ENCODE measurements at regions not wholly inside any gene's neighbourhood (a gene's known extent, or its start where the extent isn't known, plus 50 kb on each side); places are given as distances from the start of the nearest gene placed in this dataset.

GRCh38 chr10:20976891-20977290 is 79.8 kb upstream of the NEBL start:
- no peak overlapping the region for H3K27ac Mint-ChIP-seq (ENCODE audit: unreplicated experiment)
- H3K4me3 Mint-ChIP-seq (ENCODE audit: unreplicated experiment): no peak overlapping the region
- H3K36me3 Mint-ChIP-seq (ENCODE audit: low read depth): no peaks in the 10 kb centered on the region
- peaks cover 5% of the 10 kb centered on the region for H3K27me3 Mint-ChIP-seq (ENCODE audit: low read depth)
- no peak for TF ChIP-seq CTCF (IDR thresholded peaks at IDR 0.05)
- H3K4me1 Mint-ChIP-seq (ENCODE audit: low read depth): no peaks in the 10 kb centered on the region
- peaks cover 3% of the 10 kb centered on the region for H3K9me3 Mint-ChIP-seq (ENCODE audit: low read depth)
- no peak for DNase-seq (ENCODE audit: low spot score)

GRCh38 chr10:20976390-20976789 is 79.3 kb upstream of the NEBL start:
- Mint-ChIP-seq H3K4me1 (ENCODE audit: low read depth) (no peaks in the 10 kb centered on the region), H3K36me3 (ENCODE audit: low read depth) (no peaks in the 10 kb centered on the region), H3K4me3 (ENCODE audit: unreplicated experiment) (no peak overlapping the region), H3K9me3 (ENCODE audit: low read depth) (peaks cover 3% of the 10 kb centered on the region), H3K27me3 (ENCODE audit: low read depth) (peaks cover 5% of the 10 kb centered on the region), H3K27ac (ENCODE audit: unreplicated experiment) (no peak overlapping the region)
- no peak for TF ChIP-seq CTCF (IDR thresholded peaks at IDR 0.05)
- DNase-seq (ENCODE audit: low spot score): no peak

- Mint-ChIP-seq H3K36me3 (ENCODE audit: low read depth) (no peaks in the 10 kb centered on the region), H3K9me3 (ENCODE audit: low read depth) (peaks cover 3% of the 10 kb centered on the region), H3K27me3 (ENCODE audit: low read depth) (peaks cover 5% of the 10 kb centered on the region), H3K4me3 (ENCODE audit: unreplicated experiment) (no peak overlapping the region), H3K4me1 (ENCODE audit: low read depth) (no peaks in the 10 kb centered on the region), H3K27ac (ENCODE audit: unreplicated experiment) (no peak overlapping the region)
- DNase-seq (ENCODE audit: low spot score): no peak
- TF ChIP-seq CTCF (IDR thresholded peaks at IDR 0.05): no peak
Measured at GRCh38 chr10:20975236-20975635, 78.1 kb upstream of the NEBL start.

- no peaks in the 10 kb centered on the region for H3K36me3 Mint-ChIP-seq (ENCODE audit: low read depth)
Measured at GRCh38 chr10:20972925-20973324, 75.8 kb upstream of the NEBL start.

GRCh38 chr10:20971901-20972300 is 74.8 kb upstream of the NEBL start:
- TF ChIP-seq CTCF (IDR thresholded peaks at IDR 0.05): no peak
- Mint-ChIP-seq H3K4me3 (ENCODE audit: unreplicated experiment) (no peak overlapping the region), H3K9me3 (ENCODE audit: low read depth) (peaks cover 3% of the 10 kb centered on the region), H3K27ac (ENCODE audit: unreplicated experiment) (no peak overlapping the region), H3K36me3 (ENCODE audit: low read depth) (no peaks in the 10 kb centered on the region), H3K4me1 (ENCODE audit: low read depth) (no peaks in the 10 kb centered on the region), H3K27me3 (ENCODE audit: low read depth) (no peaks in the 10 kb centered on the region)
- DNase-seq (ENCODE audit: low spot score): no peak

More at GRCh38 chr10:20972925-20973324, 75.8 kb upstream of the NEBL start:
- Mint-ChIP-seq H3K9me3 (ENCODE audit: low read depth) (peaks cover 3% of the 10 kb centered on the region), H3K27ac (ENCODE audit: unreplicated experiment) (no peak overlapping the region), H3K27me3 (ENCODE audit: low read depth) (peaks cover under 1% of the 10 kb centered on the region), H3K4me1 (ENCODE audit: low read depth) (no peaks in the 10 kb centered on the region), H3K4me3 (ENCODE audit: unreplicated experiment) (no peak overlapping the region)
- no peak for DNase-seq (ENCODE audit: low spot score)
- TF ChIP-seq CTCF (IDR thresholded peaks at IDR 0.05): no peak
